ENCODE measurements at regions not wholly inside any gene's neighbourhood (a gene's known extent, or its start where the extent isn't known, plus 50 kb on each side); places are given as distances from the start of the nearest gene placed in this dataset.

DNA sequence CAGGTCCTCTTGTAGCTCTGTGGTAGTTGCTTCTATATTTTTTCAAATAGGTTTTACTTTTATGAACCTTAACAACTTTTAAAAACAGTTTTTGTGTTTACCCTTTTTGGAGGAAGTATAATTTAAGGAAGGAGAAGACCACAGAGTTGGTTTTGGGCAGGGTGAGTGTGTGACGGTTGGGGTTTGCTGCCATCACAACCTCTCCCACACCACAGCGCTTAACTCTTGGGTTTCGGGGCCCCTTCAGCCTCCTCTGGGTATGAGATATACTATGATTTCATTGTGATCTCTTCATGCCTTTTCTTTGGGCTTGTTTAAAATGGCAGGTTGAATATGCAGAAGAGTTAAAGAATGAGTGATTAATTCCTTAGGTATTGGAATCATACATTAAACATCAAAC lies 228.7 kb upstream of the CRY1 start:
- TF ChIP-seq YBX1 (IDR thresholded peaks at IDR 0.05) (no peak), CTCF (IDR thresholded peaks at IDR 0.05 in 2 of 3, conservative IDR thresholded peaks at IDR 0.05 in 1 of 3; ENCODE audit: insufficient read depth in 2 of 3, low read depth in 1 of 3, low read length in 3 of 3) (no peak), ZNF316 (IDR thresholded peaks at IDR 0.05) (no peak), NFXL1 (CRISPR knock-in tag; IDR thresholded peaks at IDR 0.05) (no peak), SMAD1 (IDR thresholded peaks at IDR 0.05; ENCODE audit: low read depth, low read length, partially characterized antibody) (no peak), HDAC2 (IDR thresholded peaks at IDR 0.05) (no peak), ZNF146 (CRISPR knock-in tag; IDR thresholded peaks at IDR 0.05; ENCODE audit: unreplicated experiment) (no peak), GATA2 (CRISPR knock-in tag; IDR thresholded peaks at IDR 0.05) (no peak)
